ENCODE measurements at regions not wholly inside any gene's neighbourhood (a gene's known extent, or its start where the extent isn't known, plus 50 kb on each side); places are given as distances from the start of the nearest gene placed in this dataset.

DNA sequence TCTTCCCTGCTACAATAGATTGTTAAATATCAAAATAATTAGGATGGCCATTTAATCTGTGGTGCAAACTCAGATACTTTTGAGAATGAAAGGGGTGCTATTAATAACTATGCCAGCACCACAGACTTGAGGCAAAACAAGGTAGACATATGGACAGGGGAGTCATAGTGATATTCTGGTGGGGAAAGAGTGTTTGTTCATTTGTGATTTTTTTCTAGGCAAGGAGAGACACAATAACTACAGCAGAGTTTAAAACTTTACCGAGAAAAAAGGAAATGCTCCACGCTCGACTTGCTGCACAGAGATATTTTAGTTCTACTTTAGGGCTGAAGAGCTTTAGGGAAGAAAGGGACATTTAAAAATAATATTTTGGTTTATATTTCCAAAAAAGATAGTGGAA, 611.2 kb upstream of the GRM7 start:
- Histone ChIP-seq H3K9me3 (peaks cover 0 to 3% of the 10 kb centered on the region in 2 donors), H3K27ac (no peak overlapping the region), H3K4me3 (no peak overlapping the region), H3K36me3 (no peaks in the 10 kb centered on the region), H3K27me3 (no peaks in the 10 kb centered on the region), H3K4me1 (no peaks in the 10 kb centered on the region)
- TF ChIP-seq POLR2A (IDR thresholded peaks at IDR 0.05) (no peak), POLR2AphosphoS5 (IDR thresholded peaks at IDR 0.05) (no peak)
- TF ChIP-seq, protein P1, sequence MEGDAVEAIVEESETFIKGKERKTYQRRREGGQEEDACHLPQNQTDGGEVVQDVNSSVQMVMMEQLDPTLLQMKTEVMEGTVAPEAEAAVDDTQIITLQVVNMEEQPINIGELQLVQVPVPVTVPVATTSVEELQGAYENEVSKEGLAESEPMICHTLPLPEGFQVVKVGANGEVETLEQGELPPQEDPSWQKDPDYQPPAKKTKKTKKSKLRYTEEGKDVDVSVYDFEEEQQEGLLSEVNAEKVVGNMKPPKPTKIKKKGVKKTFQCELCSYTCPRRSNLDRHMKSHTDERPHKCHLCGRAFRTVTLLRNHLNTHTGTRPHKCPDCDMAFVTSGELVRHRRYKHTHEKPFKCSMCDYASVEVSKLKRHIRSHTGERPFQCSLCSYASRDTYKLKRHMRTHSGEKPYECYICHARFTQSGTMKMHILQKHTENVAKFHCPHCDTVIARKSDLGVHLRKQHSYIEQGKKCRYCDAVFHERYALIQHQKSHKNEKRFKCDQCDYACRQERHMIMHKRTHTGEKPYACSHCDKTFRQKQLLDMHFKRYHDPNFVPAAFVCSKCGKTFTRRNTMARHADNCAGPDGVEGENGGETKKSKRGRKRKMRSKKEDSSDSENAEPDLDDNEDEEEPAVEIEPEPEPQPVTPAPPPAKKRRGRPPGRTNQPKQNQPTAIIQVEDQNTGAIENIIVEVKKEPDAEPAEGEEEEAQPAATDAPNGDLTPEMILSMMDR (IDR thresholded peaks at IDR 0.05) = no peak
- no peak for DNase-seq (ENCODE audit: low spot score in 2 of 2)
- intact Hi-C loops (cut with DNase I; ENCODE audit: low total_unique reads) = no loop called here

DNA sequence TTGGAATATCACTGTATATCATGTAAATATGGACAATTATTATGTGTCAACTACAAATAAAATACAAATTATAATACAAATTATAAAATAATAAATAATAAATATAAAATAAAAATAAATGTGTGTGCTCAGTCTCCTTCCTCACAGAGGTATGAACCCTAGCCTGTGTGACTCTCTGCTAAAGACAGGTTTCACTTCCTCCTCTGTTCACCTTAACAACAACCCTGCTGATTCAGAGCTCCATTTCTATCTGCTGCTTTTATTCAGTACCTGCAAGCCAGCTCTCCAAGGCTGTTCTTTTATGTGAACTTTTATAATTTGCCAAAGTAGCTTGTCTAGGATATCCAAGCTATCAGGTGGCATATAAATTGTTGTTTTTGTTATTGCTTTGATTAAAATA, 610.7 kb upstream of the GRM7 start:
- Histone ChIP-seq H3K4me3 (no peak overlapping the region), H3K4me1 (no peaks in the 10 kb centered on the region), H3K27me3 (no peaks in the 10 kb centered on the region), H3K9me3 (peaks cover 0 to 3% of the 10 kb centered on the region in 2 donors), H3K27ac (no peak overlapping the region), H3K36me3 (no peaks in the 10 kb centered on the region)
- intact Hi-C loops (cut with DNase I; ENCODE audit: low total_unique reads) = no loop called here
- DNase-seq (ENCODE audit: low spot score in 2 of 2) = no peak
- no peak for TF ChIP-seq POLR2AphosphoS5 (IDR thresholded peaks at IDR 0.05)
- TF ChIP-seq, protein P1 (IDR thresholded peaks at IDR 0.05) = no peak
- TF ChIP-seq POLR2A (IDR thresholded peaks at IDR 0.05) = no peak

DNA sequence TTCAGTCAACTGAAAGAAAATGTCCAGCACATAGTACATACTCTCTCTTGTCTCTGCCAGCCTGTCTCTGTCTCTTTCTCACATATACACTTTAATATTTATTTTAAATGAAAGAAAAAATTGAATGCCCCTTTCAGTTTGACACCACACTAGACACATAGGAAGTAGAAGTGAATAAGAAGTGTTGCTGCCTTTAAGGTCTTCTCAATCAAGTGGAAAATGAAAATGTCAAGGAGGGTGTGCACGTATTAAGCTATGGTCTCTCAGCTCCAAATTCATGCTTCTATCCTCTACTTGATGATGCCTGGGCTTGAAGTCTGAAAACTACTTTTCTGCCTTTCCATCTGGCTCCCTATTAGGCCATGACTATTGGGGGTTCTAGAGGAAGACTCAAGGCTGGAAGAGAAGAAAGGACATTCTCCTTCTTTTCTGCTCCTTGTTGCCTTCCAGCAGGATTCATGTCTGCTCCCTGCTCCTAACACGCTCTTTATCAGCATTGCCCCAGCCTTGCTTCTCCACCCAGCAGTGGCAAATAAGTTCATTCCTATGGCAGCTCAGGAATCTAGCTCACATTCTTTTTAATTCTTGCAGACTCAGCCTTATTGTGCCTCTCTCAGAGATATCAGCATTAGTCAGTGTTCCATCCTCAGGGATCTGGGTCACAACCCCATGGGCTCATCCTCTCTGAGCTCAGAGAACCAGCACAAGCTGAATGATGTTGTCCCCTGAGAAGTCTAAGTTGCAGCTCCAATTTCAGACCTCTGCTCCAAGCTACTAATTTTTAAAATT, 609.1 kb upstream of the GRM7 start:
- DNase-seq (ENCODE audit: low spot score in 2 of 2) = no peak
- intact Hi-C loops (cut with DNase I; ENCODE audit: low total_unique reads) = no loop called here
- Histone ChIP-seq H3K27ac (no peak overlapping the region), H3K27me3 (no peaks in the 10 kb centered on the region), H3K4me1 (no peaks in the 10 kb centered on the region), H3K36me3 (no peaks in the 10 kb centered on the region), H3K4me3 (no peak overlapping the region), H3K9me3 (peaks cover 0 to 3% of the 10 kb centered on the region in 2 donors)
- TF ChIP-seq POLR2AphosphoS5 (IDR thresholded peaks at IDR 0.05) (no peak), POLR2A (IDR thresholded peaks at IDR 0.05) (no peak)
- TF ChIP-seq, protein P1 (IDR thresholded peaks at IDR 0.05) = no peak

DNA sequence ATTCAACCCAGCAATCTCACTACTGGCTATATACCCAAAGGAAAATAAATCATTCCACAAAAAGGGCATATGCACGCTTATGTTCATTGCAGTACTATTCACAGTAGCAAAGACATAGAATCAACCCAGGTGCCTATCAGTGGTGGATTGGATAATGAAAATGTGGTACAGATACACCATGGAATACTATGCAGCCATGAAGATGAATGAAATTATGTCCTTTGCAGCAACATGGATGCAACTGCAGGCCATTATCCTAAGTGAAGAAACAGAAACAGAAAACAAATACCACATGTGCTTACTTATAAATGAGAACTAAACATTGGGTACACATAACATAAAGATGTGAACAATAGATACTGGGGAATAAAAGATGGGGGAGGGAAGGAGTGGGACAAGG, 606.4 kb upstream of the GRM7 start:
- intact Hi-C loops (cut with DNase I; ENCODE audit: low total_unique reads) = no loop called here
- Histone ChIP-seq H3K27me3 (no peaks in the 10 kb centered on the region), H3K4me3 (no peak overlapping the region), H3K4me1 (no peaks in the 10 kb centered on the region), H3K36me3 (no peaks in the 10 kb centered on the region), H3K27ac (no peak overlapping the region), H3K9me3 (peaks cover 0 to 3% of the 10 kb centered on the region in 2 donors)
- DNase-seq (ENCODE audit: low spot score in 2 of 2) = no peak
- TF ChIP-seq POLR2AphosphoS5 (IDR thresholded peaks at IDR 0.05) = no peak
- TF ChIP-seq POLR2A (IDR thresholded peaks at IDR 0.05) = no peak
- TF ChIP-seq, protein P1 (IDR thresholded peaks at IDR 0.05) = no peak

DNA sequence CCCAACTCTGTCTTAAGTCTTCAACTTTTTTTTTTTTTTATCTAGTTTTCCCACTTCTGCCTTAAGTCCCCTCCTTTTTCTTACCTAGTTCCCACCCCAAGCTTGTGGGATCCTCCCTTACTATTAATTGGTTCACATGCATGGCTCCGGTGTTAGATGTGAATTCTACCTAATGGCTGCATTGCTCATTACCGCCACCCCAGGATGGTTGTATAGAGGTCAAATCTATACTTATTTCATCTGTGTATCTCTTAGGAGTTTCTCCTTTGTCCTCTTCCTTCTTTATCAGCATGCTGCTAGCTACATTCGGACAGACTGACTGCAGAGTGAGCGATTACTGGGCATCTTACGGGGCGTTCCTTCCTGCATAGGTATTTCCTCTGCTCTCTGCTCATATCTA, 605.7 kb upstream of the GRM7 start:
- no peak overlapping the region for H3K4me3 ChIP-seq
- H3K9me3 ChIP-seq = peaks cover 0 to 3% of the 10 kb centered on the region in 2 donors
- H3K4me1 ChIP-seq = no peaks in the 10 kb centered on the region
- TF ChIP-seq, protein P1 (IDR thresholded peaks at IDR 0.05) = no peak
- no peak for TF ChIP-seq POLR2A (IDR thresholded peaks at IDR 0.05)
- intact Hi-C loops (cut with DNase I; ENCODE audit: low total_unique reads) = loop anchor here (5.0 kb wide), 1 partner anchor 1028 kb away; no protein-coding TSS in a partner anchor
- H3K36me3 ChIP-seq = no peaks in the 10 kb centered on the region
- H3K27ac ChIP-seq = no peak overlapping the region
- DNase-seq (ENCODE audit: low spot score in 2 of 2) = no peak
- H3K27me3 ChIP-seq = no peaks in the 10 kb centered on the region
